CD8-positive, alpha-beta memory T cell (primary cell): ENCODE measurements at regions not wholly inside any gene's neighbourhood (a gene's known extent, or its start where the extent isn't known, plus 50 kb on each side); places are given as distances from the start of the nearest gene placed in this dataset.
"Not testable (repeated sequence)": the region's sequence is repeated elsewhere in the genome, so short reads cannot be mapped to it uniquely, and the experiment has no call there.

Experiments
- CTCF ChIA-PET: fragments of 350-600 bp; sonication (Branson Sonifier 250); formaldehyde crosslinking; loops from one replicate; lab custom pipeline; 2021; ENCODE audit warnings: antibody characterized with exemption; lab: Charles Lee
- POLR2A ChIA-PET: fragments of 350-600 bp; sonication (Branson Sonifier 250); formaldehyde crosslinking; loops from one replicate; lab custom pipeline; 2021; ENCODE audit warnings: antibody characterized with exemption; lab: Charles Lee
- DNase-seq, 5 donors: peaks; one replicate each; pipeline versions ENCODE4 v3.0.0 to v3.0.0-alpha.2; 2020 to 2022; ENCODE audit warnings: mixed read lengths in 1 of 5
- H3K27ac ChIP-seq: one replicate; pipeline ENCODE4 v1.7.0; 2013; ENCODE audit warnings: low read depth, mild to moderate bottlenecking, low read length, moderate library complexity
- H3K27me3 ChIP-seq: 2 replicates; pipeline ENCODE4 v1.7.0; 2013; ENCODE audit warnings: low read length, mild to moderate bottlenecking; ENCODE audit not compliant: insufficient read depth, poor library complexity, severe bottlenecking
- H3K36me3 ChIP-seq: 2 replicates; pipeline ENCODE4 v1.7.0; 2013; ENCODE audit warnings: mild to moderate bottlenecking, low read length, moderate library complexity; ENCODE audit not compliant: insufficient read depth
- H3K4me1 ChIP-seq: 2 replicates; pipeline ENCODE4 v1.7.0; 2013; ENCODE audit warnings: mild to moderate bottlenecking, low read length, moderate library complexity; ENCODE audit not compliant: insufficient read depth
- H3K4me3 ChIP-seq: 2 replicates; pipeline ENCODE4 v1.7.0; 2013; ENCODE audit warnings: mild to moderate bottlenecking, low read length
- H3K9me3 ChIP-seq: 2 replicates; pipeline ENCODE4 v1.7.0; 2013; ENCODE audit warnings: mild to moderate bottlenecking, low read length
- H3K27ac Mint-ChIP-seq, 8 donors: one replicate each; pipeline ENCODE4 v1.8.0; 2020 to 2021; ENCODE audit warnings: mixed read lengths in 8 of 8, mild to moderate bottlenecking in 6 of 8, inconsistent platforms in 3 of 8, moderate library complexity in 3 of 8
- H3K27me3 Mint-ChIP-seq, 2 donors: one replicate each; pipeline ENCODE4 v1.8.0; 2020 to 2021; ENCODE audit warnings: mixed read lengths in 2 of 2, mild to moderate bottlenecking in 1 of 2, moderate library complexity in 1 of 2
- H3K36me3 Mint-ChIP-seq, 3 donors: one replicate each; pipeline ENCODE4 v1.8.0; 2020 to 2021; ENCODE audit warnings: mixed read lengths in 3 of 3, inconsistent platforms in 1 of 3, mild to moderate bottlenecking in 1 of 3
- H3K4me1 Mint-ChIP-seq, 3 donors: one replicate each; pipeline ENCODE4 v1.8.0; 2020 to 2021; ENCODE audit warnings: mixed read lengths in 3 of 3, inconsistent platforms in 1 of 3, mild to moderate bottlenecking in 1 of 3
- H3K4me3 Mint-ChIP-seq, 7 donors: one replicate each; pipeline ENCODE4 v1.8.0; 2020 to 2021; ENCODE audit warnings: mixed read lengths in 7 of 7, mild to moderate bottlenecking in 6 of 7, moderate library complexity in 4 of 7, inconsistent platforms in 2 of 7
- H3K9me3 Mint-ChIP-seq, 5 donors: one replicate each; pipeline ENCODE4 v1.8.0; 2020 to 2022; ENCODE audit warnings: mixed read lengths in 5 of 5, mild to moderate bottlenecking in 3 of 5, moderate library complexity in 2 of 5, inconsistent platforms in 1 of 5

GRCh38 chr7:109407756-109408155 is 838.1 kb downstream of the DNAJB9 start:
- Histone ChIP-seq H3K9me3 (no peaks in the 10 kb centered on the region), H3K27ac (no peak overlapping the region), H3K4me3 (no peak overlapping the region), H3K4me1 (no peaks in the 10 kb centered on the region), H3K36me3 (no peaks in the 10 kb centered on the region), H3K27me3 (no peaks in the 10 kb centered on the region)
- Mint-ChIP-seq H3K36me3 (no peaks in the 10 kb centered on the region), H3K27me3 (no peaks in the 10 kb centered on the region), H3K9me3 (peaks cover 0 to 13% (median 7%) of the 10 kb centered on the region in 5 donors), H3K4me3 (no peak overlapping the region), H3K27ac (no peak overlapping the region), H3K4me1 (no peaks in the 10 kb centered on the region)
- POLR2A ChIA-PET, result no interaction called here
- DNase-seq, result no peak
- CTCF ChIA-PET, result no interaction called here

GRCh38 chr7:109437957-109438356 is 868.3 kb downstream of the DNAJB9 start:
- Mint-ChIP-seq H3K36me3 (no peaks in the 10 kb centered on the region), H3K4me1 (no peaks in the 10 kb centered on the region), H3K27me3 (no peaks in the 10 kb centered on the region), H3K4me3 (no peak overlapping the region), H3K9me3 (peaks cover 2 to 13% (median 7%) of the 10 kb centered on the region in 5 donors), H3K27ac (no peak overlapping the region)
- Histone ChIP-seq H3K27me3 (no peaks in the 10 kb centered on the region), H3K9me3 (no peaks in the 10 kb centered on the region), H3K4me1 (no peaks in the 10 kb centered on the region), H3K36me3 (no peaks in the 10 kb centered on the region), H3K27ac (no peak overlapping the region), H3K4me3 (no peak overlapping the region)
- ChIA-PET CTCF (no interaction called here), POLR2A (no interaction called here)
- no peak for DNase-seq

GRCh38 chr7:109449760-109450159 is 880.1 kb downstream of the DNAJB9 start:
- Histone ChIP-seq H3K4me3 (no peak overlapping the region), H3K9me3 (no peaks in the 10 kb centered on the region), H3K36me3 (no peaks in the 10 kb centered on the region), H3K27me3 (no peaks in the 10 kb centered on the region), H3K27ac (no peak overlapping the region), H3K4me1 (no peaks in the 10 kb centered on the region)
- H3K27ac Mint-ChIP-seq, result no peak overlapping the region
- no peak overlapping the region for H3K4me3 Mint-ChIP-seq
- H3K27me3 Mint-ChIP-seq, result no peaks in the 10 kb centered on the region
- ChIA-PET POLR2A (no interaction called here), CTCF (no interaction called here)
- H3K4me1 Mint-ChIP-seq, result no peaks in the 10 kb centered on the region
- peaks cover 4 to 8% (median 7%) of the 10 kb centered on the region in 5 donors for H3K9me3 Mint-ChIP-seq
- no peaks in the 10 kb centered on the region for H3K36me3 Mint-ChIP-seq
- no peak for DNase-seq

GRCh38 chr7:109456116-109456515 is 886.4 kb downstream of the DNAJB9 start:
- H3K36me3 ChIP-seq, result no peaks in the 10 kb centered on the region
- Mint-ChIP-seq H3K27me3 (no peaks in the 10 kb centered on the region), H3K4me3 (no peak overlapping the region), H3K27ac (no peak overlapping the region), H3K9me3 (peaks cover 5 to 13% (median 8%) of the 10 kb centered on the region in 5 donors), H3K4me1 (no peaks in the 10 kb centered on the region), H3K36me3 (no peaks in the 10 kb centered on the region)
- H3K27me3 ChIP-seq, result no peaks in the 10 kb centered on the region
- H3K9me3 ChIP-seq, result no peaks in the 10 kb centered on the region
- H3K4me1 ChIP-seq, result no peaks in the 10 kb centered on the region
- ChIA-PET CTCF (no interaction called here), POLR2A (no interaction called here)
- no peak for DNase-seq
- no peak overlapping the region for H3K4me3 ChIP-seq
- no peak overlapping the region for H3K27ac ChIP-seq

GRCh38 chr7:109460296-109460695 is 890.6 kb downstream of the DNAJB9 start:
- H3K36me3 Mint-ChIP-seq, result no peaks in the 10 kb centered on the region
- ChIA-PET POLR2A (no interaction called here), CTCF (no interaction called here)
- DNase-seq, result no peak
- peaks cover 0 to 10% (median 2%) of the 10 kb centered on the region in 5 donors for H3K9me3 Mint-ChIP-seq
- Histone ChIP-seq H3K4me1 (no peaks in the 10 kb centered on the region), H3K9me3 (no peaks in the 10 kb centered on the region), H3K4me3 (no peak overlapping the region), H3K27me3 (no peaks in the 10 kb centered on the region), H3K36me3 (no peaks in the 10 kb centered on the region), H3K27ac (no peak overlapping the region)
- no peak overlapping the region for H3K4me3 Mint-ChIP-seq
- no peaks in the 10 kb centered on the region for H3K4me1 Mint-ChIP-seq
- no peak overlapping the region for H3K27ac Mint-ChIP-seq
- H3K27me3 Mint-ChIP-seq, result no peaks in the 10 kb centered on the region

GRCh38 chr7:109462171-109462570 is 892.5 kb downstream of the DNAJB9 start:
- H3K36me3 Mint-ChIP-seq, result no peaks in the 10 kb centered on the region
- no peak overlapping the region for H3K4me3 ChIP-seq
- H3K4me3 Mint-ChIP-seq, result no peak overlapping the region
- POLR2A ChIA-PET, result no interaction called here
- H3K9me3 ChIP-seq, result no peaks in the 10 kb centered on the region
- H3K36me3 ChIP-seq, result no peaks in the 10 kb centered on the region
- CTCF ChIA-PET, result no interaction called here
- no peaks in the 10 kb centered on the region for H3K27me3 ChIP-seq
- no peaks in the 10 kb centered on the region for H3K4me1 Mint-ChIP-seq
- no peaks in the 10 kb centered on the region for H3K27me3 Mint-ChIP-seq
- H3K9me3 Mint-ChIP-seq, result peaks cover 0 to 10% (median 2%) of the 10 kb centered on the region in 5 donors
- no peak overlapping the region for H3K27ac ChIP-seq
- DNase-seq, result no peak
- no peaks in the 10 kb centered on the region for H3K4me1 ChIP-seq
- H3K27ac Mint-ChIP-seq, result no peak overlapping the region

- H3K4me3 ChIP-seq, DNase-seq, CTCF ChIA-PET, H3K9me3 ChIP-seq, H3K36me3 ChIP-seq, H3K9me3 Mint-ChIP-seq, H3K4me1 Mint-ChIP-seq, H3K27me3 ChIP-seq, H3K36me3 Mint-ChIP-seq, H3K27me3 Mint-ChIP-seq, H3K27ac Mint-ChIP-seq, H3K27ac ChIP-seq, H3K4me1 ChIP-seq, POLR2A ChIA-PET, H3K4me3 Mint-ChIP-seq: not testable (repeated sequence)
Observed at GRCh38 chr7:109467729-109468128, 898.1 kb downstream of the DNAJB9 start.

- Mint-ChIP-seq H3K9me3 (peaks cover 2 to 11% (median 5%) of the 10 kb centered on the region in 5 donors), H3K36me3 (no peaks in the 10 kb centered on the region), H3K4me1 (no peaks in the 10 kb centered on the region), H3K27ac (no peak overlapping the region), H3K4me3 (no peak overlapping the region), H3K27me3 (no peaks in the 10 kb centered on the region)
- Histone ChIP-seq H3K9me3 (no peaks in the 10 kb centered on the region), H3K27ac (no peak overlapping the region), H3K4me1 (no peaks in the 10 kb centered on the region), H3K27me3 (no peaks in the 10 kb centered on the region), H3K36me3 (no peaks in the 10 kb centered on the region), H3K4me3 (no peak overlapping the region)
- CTCF ChIA-PET, result no interaction called here
- no peak for DNase-seq
- POLR2A ChIA-PET, result no interaction called here
Observed at GRCh38 chr7:109473172-109473571, 903.5 kb downstream of the DNAJB9 start.

GRCh38 chr7:109476409-109476808 is 906.7 kb downstream of the DNAJB9 start:
- no peak overlapping the region for H3K4me3 ChIP-seq
- Mint-ChIP-seq H3K27ac (no peak overlapping the region), H3K9me3 (peaks cover 2 to 11% (median 2%) of the 10 kb centered on the region in 5 donors), H3K4me1 (no peaks in the 10 kb centered on the region), H3K36me3 (no peaks in the 10 kb centered on the region), H3K27me3 (no peaks in the 10 kb centered on the region), H3K4me3 (no peak overlapping the region)
- no peaks in the 10 kb centered on the region for H3K9me3 ChIP-seq
- H3K27ac ChIP-seq, result no peak overlapping the region
- ChIA-PET POLR2A (no interaction called here), CTCF (no interaction called here)
- H3K4me1 ChIP-seq, result no peaks in the 10 kb centered on the region
- H3K27me3 ChIP-seq, result no peaks in the 10 kb centered on the region
- DNase-seq, result no peak
- H3K36me3 ChIP-seq, result no peaks in the 10 kb centered on the region
